ENCODE measurements at regions not wholly inside any gene's neighbourhood (a gene's known extent, or its start where the extent isn't known, plus 50 kb on each side); places are given as distances from the start of the nearest gene placed in this dataset.

GRCh38 chr11:127199306-127199801, 198.8 kb upstream of the KIRREL3 start:
- no peaks in the 10 kb centered on the region for H3K27me3 ChIP-seq
- H3K27ac ChIP-seq = no peak overlapping the region
- no peaks in the 10 kb centered on the region for H3K36me3 ChIP-seq
- no peaks in the 10 kb centered on the region for H3K9me3 ChIP-seq
- no peak overlapping the region for H3K4me3 ChIP-seq
- no peak for TF ChIP-seq CTCF (IDR thresholded peaks at IDR 0.05)
- no peak for DNase-seq (ENCODE audit: low spot score)
- no peaks in the 10 kb centered on the region for H3K4me1 ChIP-seq

GRCh38 chr11:127195501-127196120, 195.0 kb upstream of the KIRREL3 start:
- Histone ChIP-seq H3K27ac (no peak overlapping the region), H3K4me3 (no peak overlapping the region), H3K9me3 (no peaks in the 10 kb centered on the region), H3K36me3 (no peaks in the 10 kb centered on the region), H3K27me3 (no peaks in the 10 kb centered on the region), H3K4me1 (no peaks in the 10 kb centered on the region)
- no peak for DNase-seq (ENCODE audit: low spot score)
- TF ChIP-seq CTCF (IDR thresholded peaks at IDR 0.05) = no peak

GRCh38 chr11:127194521-127194920, 194.0 kb upstream of the KIRREL3 start:
- H3K27ac ChIP-seq = no peak overlapping the region
- H3K4me1 ChIP-seq = no peaks in the 10 kb centered on the region
- no peak overlapping the region for H3K4me3 ChIP-seq
- no peaks in the 10 kb centered on the region for H3K9me3 ChIP-seq
- H3K27me3 ChIP-seq = no peaks in the 10 kb centered on the region
- no peak for DNase-seq (ENCODE audit: low spot score)
- TF ChIP-seq CTCF (IDR thresholded peaks at IDR 0.05) = no peak
- no peaks in the 10 kb centered on the region for H3K36me3 ChIP-seq

GRCh38 chr11:127193950-127194349, 193.4 kb upstream of the KIRREL3 start:
- no peaks in the 10 kb centered on the region for H3K9me3 ChIP-seq
- no peak overlapping the region for H3K27ac ChIP-seq
- TF ChIP-seq CTCF (IDR thresholded peaks at IDR 0.05) = no peak

GRCh38 chr11:127191689-127192088, 191.1 kb upstream of the KIRREL3 start:
- no peaks in the 10 kb centered on the region for H3K9me3 ChIP-seq
- H3K27me3 ChIP-seq = no peaks in the 10 kb centered on the region
- DNase-seq (ENCODE audit: low spot score) = no peak
- TF ChIP-seq CTCF (IDR thresholded peaks at IDR 0.05) = no peak
- no peaks in the 10 kb centered on the region for H3K4me1 ChIP-seq
- no peak overlapping the region for H3K4me3 ChIP-seq
- no peaks in the 10 kb centered on the region for H3K36me3 ChIP-seq
- H3K27ac ChIP-seq = no peak overlapping the region

More at GRCh38 chr11:127193950-127194349, 193.4 kb upstream of the KIRREL3 start:
- no peaks in the 10 kb centered on the region for H3K27me3 ChIP-seq
- no peaks in the 10 kb centered on the region for H3K4me1 ChIP-seq
- DNase-seq (ENCODE audit: low spot score) = no peak
- no peaks in the 10 kb centered on the region for H3K36me3 ChIP-seq
- no peak overlapping the region for H3K4me3 ChIP-seq

- H3K4me1 ChIP-seq = no peaks in the 10 kb centered on the region
- H3K27me3 ChIP-seq = no peaks in the 10 kb centered on the region
- H3K9me3 ChIP-seq = no peaks in the 10 kb centered on the region
- H3K36me3 ChIP-seq = no peaks in the 10 kb centered on the region
- H3K27ac ChIP-seq = no peak overlapping the region
- no peak for DNase-seq (ENCODE audit: low spot score)
- TF ChIP-seq CTCF (IDR thresholded peaks at IDR 0.05) = no peak
- H3K4me3 ChIP-seq = no peak overlapping the region
These were observed 190.7 kb upstream of the KIRREL3 start for GRCh38 chr11:127191261-127191660.

Measured in right atrium auricular region (tissue), 2 donors.